Keratinocyte (primary cell): ENCODE measurements at regions not wholly inside any gene's neighbourhood (a gene's known extent, or its start where the extent isn't known, plus 50 kb on each side); places are given as distances from the start of the nearest gene placed in this dataset.

Experiments used
- DNase-seq: peaks from one replicate; pipeline ENCODE4 v3.0.0-alpha.2; 2011; ENCODE audit warnings: low read depth, missing footprints, low spot score
- FAIRE-seq: peaks from 2 replicates; lab custom pipeline; 2011; peaks lifted over from hg19 to GRCh38; lab: Jason Lieb, UNC
- H2AFZ ChIP-seq: 2 replicates; pipeline ENCODE4 v1.6.0; 2012; ENCODE audit warnings: low read length, control low read depth, inconsistent platforms; ENCODE audit not compliant: control insufficient read depth
- H3K27ac ChIP-seq: 2 replicates; pipeline ENCODE4 v1.5.1; 2011; ENCODE audit warnings: low read length; ENCODE audit not compliant: control insufficient read depth, insufficient read depth
- H3K27me3 ChIP-seq: 3 replicates; pipeline ENCODE4 v1.6.0; 2011; ENCODE audit warnings: low read length; ENCODE audit not compliant: control insufficient read depth, insufficient read depth; ENCODE audit errors: extremely low read depth
- H3K36me3 ChIP-seq, 2 experiments: 2 replicates in 1 of 2; 3 replicates in 1 of 2; pipeline ENCODE4 v1.5.1; 2011; ENCODE audit warnings: low read length in 2 of 2, mild to moderate bottlenecking in 1 of 2; ENCODE audit not compliant: control insufficient read depth in 2 of 2, insufficient read depth in 2 of 2; ENCODE audit errors: extremely low read depth in 1 of 2
- H3K4me1 ChIP-seq: 3 replicates; pipeline ENCODE4 v1.5.1; 2011; ENCODE audit warnings: low read length; ENCODE audit not compliant: control insufficient read depth, insufficient read depth; ENCODE audit errors: extremely low read depth
- H3K4me2 ChIP-seq: 3 replicates; pipeline ENCODE4 v1.6.0; 2011; ENCODE audit warnings: low read depth, low read length; ENCODE audit not compliant: control insufficient read depth, insufficient read depth; ENCODE audit errors: extremely low read depth
- H3K4me3 ChIP-seq, 3 experiments: fragments of 200-600 bp in 1 of 3; sonication (generic) in 1 of 3; 2 replicates in 2 of 3; 3 replicates in 1 of 3; pipeline ENCODE4 v1.5.1; 2011 to 2016; ENCODE audit warnings: low read length in 3 of 3, mild to moderate bottlenecking in 3 of 3, control low read depth in 2 of 3, inconsistent platforms in 1 of 3, low read depth in 1 of 3, mixed read lengths in 1 of 3, mixed run types in 1 of 3, moderate library complexity in 1 of 3; ENCODE audit not compliant: control insufficient read depth in 2 of 3, insufficient read depth in 2 of 3; ENCODE audit errors: extremely low read depth in 1 of 3
- H3K79me2 ChIP-seq: 2 replicates; pipeline ENCODE4 v1.6.0; 2012; ENCODE audit warnings: low read length; ENCODE audit not compliant: control insufficient read depth, insufficient read depth
- H3K9ac ChIP-seq: 3 replicates; pipeline ENCODE4 v1.6.0; 2011; ENCODE audit warnings: low read length; ENCODE audit not compliant: control insufficient read depth, insufficient read depth; ENCODE audit errors: extremely low read depth
- H3K9me1 ChIP-seq: 3 replicates; pipeline ENCODE4 v1.6.0; 2011; ENCODE audit warnings: low read length; ENCODE audit not compliant: control insufficient read depth, insufficient read depth; ENCODE audit errors: extremely low read depth
- H3K9me3 ChIP-seq: 2 replicates; pipeline ENCODE4 v1.5.1; 2012; ENCODE audit warnings: low read depth, low read length; ENCODE audit not compliant: control insufficient read depth
- H4K20me1 ChIP-seq: 3 replicates; pipeline ENCODE4 v1.6.0; 2011; ENCODE audit warnings: low read length; ENCODE audit not compliant: control insufficient read depth, insufficient read depth; ENCODE audit errors: extremely low read depth
- CTCF ChIP-seq, 3 experiments: IDR thresholded peaks in 1 of 3; conservative IDR thresholded peaks in 1 of 3; optimal IDR thresholded peaks in 1 of 3; 2 replicates in 2 of 3; 3 replicates in 1 of 3; pipeline versions ENCODE3 to v1.5.1; 2011; ENCODE audit warnings: low read length in 3 of 3, mild to moderate bottlenecking in 3 of 3, moderate library complexity in 2 of 3, control low read depth in 1 of 3, inconsistent platforms in 1 of 3; ENCODE audit not compliant: insufficient read depth in 2 of 3; ENCODE audit errors: extremely low read depth in 1 of 3
- EZH2 ChIP-seq: IDR thresholded peaks from one replicate; pipeline ENCODE4 v1.6.1; 2012; ENCODE audit warnings: inconsistent platforms, mild to moderate bottlenecking, low read length, moderate library complexity
- dilution Hi-C: fragments of 300-500 bp; cut with MboI; formaldehyde crosslinking; loops from one replicate; pipeline ENCODE4 v1.7.0; 2020; ENCODE audit warnings: low sequenced_read_pairs; ENCODE audit not compliant: extremely low pct_ligation_motif_present

- H2AFZ ChIP-seq = no peak overlapping the region
- dilution Hi-C loops = no loop called here
Measured at GRCh38 chr2:177090967-177091366, 121.6 kb upstream of the HNRNPA3 start.

GRCh38 chr2:177093371-177093770, 119.2 kb upstream of the HNRNPA3 start:
- H3K79me2 ChIP-seq = no peaks in the 10 kb centered on the region
- dilution Hi-C loops = no loop called here
- H3K4me3 ChIP-seq = no peak overlapping the region
- H3K36me3 ChIP-seq = no peaks in the 10 kb centered on the region
- H2AFZ ChIP-seq = no peak overlapping the region
- DNase-seq = no peak
- no peak overlapping the region for H3K4me2 ChIP-seq
- no peaks in the 10 kb centered on the region for H3K4me1 ChIP-seq
- no peak overlapping the region for H3K9ac ChIP-seq
- no peak for FAIRE-seq
- H3K9me1 ChIP-seq = no peaks in the 10 kb centered on the region
- H4K20me1 ChIP-seq = no peaks in the 10 kb centered on the region
- H3K27ac ChIP-seq = no peak overlapping the region
- TF ChIP-seq EZH2 = no peak
- no peak for TF ChIP-seq CTCF (optimal IDR thresholded peaks at IDR 0.05 in 1 of 3, IDR thresholded peaks at IDR 0.05 in 1 of 3, conservative IDR thresholded peaks at IDR 0.05 in 1 of 3; ENCODE audit: extremely low read depth in 1 of 3, insufficient read depth in 2 of 3, low read length in 3 of 3)
- no peaks in the 10 kb centered on the region for H3K27me3 ChIP-seq
- no peaks in the 10 kb centered on the region for H3K9me3 ChIP-seq

More at GRCh38 chr2:177090967-177091366, 121.6 kb upstream of the HNRNPA3 start:
- Histone ChIP-seq H3K4me2 (no peak overlapping the region), H3K27me3 (no peaks in the 10 kb centered on the region), H3K27ac (no peak overlapping the region), H3K36me3 (no peaks in the 10 kb centered on the region), H3K9me3 (no peaks in the 10 kb centered on the region), H4K20me1 (no peaks in the 10 kb centered on the region), H3K9ac (no peak overlapping the region), H3K4me3 (no peak overlapping the region), H3K9me1 (no peaks in the 10 kb centered on the region), H3K79me2 (no peaks in the 10 kb centered on the region), H3K4me1 (no peaks in the 10 kb centered on the region)
- FAIRE-seq (no peak), DNase-seq (no peak)
- no peak for TF ChIP-seq CTCF (optimal IDR thresholded peaks at IDR 0.05 in 1 of 3, IDR thresholded peaks at IDR 0.05 in 1 of 3, conservative IDR thresholded peaks at IDR 0.05 in 1 of 3; ENCODE audit: extremely low read depth in 1 of 3, insufficient read depth in 2 of 3, low read length in 3 of 3)
- no peak for TF ChIP-seq EZH2
